K562 (cell line): ENCODE measurements at regions not wholly inside any gene's neighbourhood (a gene's known extent, or its start where the extent isn't known, plus 50 kb on each side); places are given as distances from the start of the nearest gene placed in this dataset.

Experiments
- ATAC-seq: fragments of 200-7000 bp; cut with Tn5 transposase; 3 replicates; pipeline ENCODE4 v1.9.1; 2020; ENCODE audit warnings: moderate library complexity
- BruUV-seq: library from RNA; stranded (reverse); fragments of 400-500 nt; replicated peaks from 2 replicates; lab custom pipeline; 2021; lab: Mats Ljungman, UMichigan
- CTCF ChIA-PET: fragments of 300-600 bp; formaldehyde crosslinking; extraction: SDS; loops from one replicate; lab custom pipeline; 2021; ENCODE audit warnings: low intra/inter-chr PET ratio; lab: Yijun Ruan, JAX
- POLR2A ChIA-PET: fragments of 300-600, 350-650 bp; sonication (Branson Sonifier 250); formaldehyde crosslinking; extraction: SDS; loops from one replicate; lab custom pipeline; 2021; ENCODE audit warnings: antibody characterized with exemption, inconsistent platforms; lab: Yijun Ruan, JAX
- DNase-seq, 4 experiments: peaks; one replicate each; pipeline versions ENCODE4 v3.0.0 to v3.0.0-alpha.2; 2011 to 2018; ENCODE audit warnings: low spot score in 3 of 4, mixed read lengths in 3 of 4; ENCODE audit errors: extremely low read depth in 1 of 4
- FAIRE-seq: peaks from 2 replicates; lab custom pipeline; 2011; peaks lifted over from hg19 to GRCh38; lab: Jason Lieb, UNC
- H2AFZ ChIP-seq: 2 replicates; pipeline ENCODE4 v1.6.0; 2011; ENCODE audit warnings: low read depth, low read length, control low read depth, inconsistent platforms
- H3K27ac ChIP-seq: fragments of 200-600 bp; 3 replicates; pipeline ENCODE4 v1.8.0; 2011; ENCODE audit warnings: low read depth, mild to moderate bottlenecking, control low read depth, inconsistent platforms, low read length, moderate library complexity, mixed read lengths; ENCODE audit errors: extremely low read depth
- H3K27me3 ChIP-seq, 2 experiments: fragments of 300-600 bp in 1 of 2; 2 replicates in 1 of 2; 3 replicates in 1 of 2; pipeline versions ENCODE4 v1.6.0 to v1.8.0; 2011; ENCODE audit warnings: inconsistent platforms in 2 of 2, low read length in 2 of 2, mild to moderate bottlenecking in 1 of 2, mixed read lengths in 1 of 2, moderate library complexity in 1 of 2; ENCODE audit not compliant: control insufficient read depth in 2 of 2, insufficient read depth in 2 of 2
- H3K36me3 ChIP-seq: fragments of 300-600 bp; 3 replicates; pipeline ENCODE4 v1.8.0; 2011; ENCODE audit warnings: mild to moderate bottlenecking, low read length, inconsistent platforms; ENCODE audit not compliant: control insufficient read depth, insufficient read depth
- H3K4me1 ChIP-seq, 2 experiments: fragments of 200-600 bp in 1 of 2; replicated peaks in 1 of 2; 2 replicates in 1 of 2; 3 replicates in 1 of 2; pipeline versions ENCODE4 v1.5.1 to v1.8.0; 2011; ENCODE audit warnings: inconsistent platforms in 2 of 2, low read length in 2 of 2, mild to moderate bottlenecking in 1 of 2, mixed read lengths in 1 of 2, moderate library complexity in 1 of 2; ENCODE audit not compliant: control insufficient read depth in 2 of 2, insufficient read depth in 2 of 2
- H3K4me2 ChIP-seq: 2 replicates; pipeline ENCODE4 v1.6.1; 2011; ENCODE audit warnings: low read length, control low read depth, inconsistent platforms, mixed read lengths; ENCODE audit not compliant: insufficient read depth
- H3K4me3 ChIP-seq: fragments of 200-600 bp; sonication (generic), shearing (Covaris generic); 2 replicates; pipeline ENCODE4 v1.5.1; 2016; ENCODE audit warnings: control low read depth, inconsistent platforms
- H3K79me2 ChIP-seq: fragments of 200-600 bp; 3 replicates; pipeline ENCODE4 v1.8.0; 2011; ENCODE audit warnings: low read length, inconsistent platforms; ENCODE audit not compliant: control insufficient read depth, insufficient read depth
- H3K9ac ChIP-seq, 2 experiments: 2 replicates each; pipeline versions ENCODE4 v1.6.0 to v1.6.1; 2011; ENCODE audit warnings: low read depth in 2 of 2, low read length in 2 of 2, control low read depth in 1 of 2, inconsistent platforms in 1 of 2, mild to moderate bottlenecking in 1 of 2, mixed read lengths in 1 of 2; ENCODE audit not compliant: insufficient read depth in 1 of 2
- H3K9me1 ChIP-seq: one replicate; pipeline ENCODE4 v1.6.0; 2011; ENCODE audit warnings: inconsistent platforms, mild to moderate bottlenecking, low read length, moderate library complexity; ENCODE audit not compliant: control insufficient read depth, insufficient read depth
- H3K9me3 ChIP-seq: replicated peaks from 2 replicates; pipeline ENCODE4 v1.5.1; 2011; ENCODE audit warnings: low read depth, low read length, inconsistent platforms; ENCODE audit not compliant: control insufficient read depth, insufficient read depth
- H4K20me1 ChIP-seq: replicated peaks from 2 replicates; pipeline ENCODE4 v1.6.1; 2011; ENCODE audit warnings: low read length, inconsistent platforms, mixed read lengths; ENCODE audit not compliant: control insufficient read depth, insufficient read depth
- EHMT2 ChIP-seq: fragments of 450-650 bp; IDR thresholded peaks from 2 replicates; pipeline ENCODE4 v1.6.1; 2018; ENCODE audit warnings: antibody characterized with exemption
- ELF1 ChIP-seq: fragments of 200-800 bp; sonication (Bioruptor generic); IDR thresholded peaks from 2 replicates; pipeline ENCODE4 v1.6.1; 2016; ENCODE audit warnings: missing genetic modification characterization, missing compliant biosample characterization
- HMG20A ChIP-seq: fragments of 450-650 bp; formaldehyde crosslinking; conservative IDR thresholded peaks from 2 replicates; pipeline ENCODE4 v1.4.0; 2020; ENCODE audit warnings: mild to moderate bottlenecking, mixed read lengths
- HMG20B ChIP-seq: fragments of 250-450 bp; sonication (Bioruptor Pico); IDR thresholded peaks from 2 replicates; pipeline ENCODE4 v1.5.0; 2021; ENCODE audit warnings: mild to moderate bottlenecking
- KDM2B ChIP-seq: fragments of 250-450 bp; sonication (Bioruptor Pico); IDR thresholded peaks from 2 replicates; pipeline ENCODE4 v1.8.0; 2021; ENCODE audit warnings: mild to moderate bottlenecking, moderate library complexity
- KLF13 ChIP-seq: fragments of 450-650 bp; IDR thresholded peaks from 2 replicates; pipeline ENCODE4 v1.6.1; 2016; ENCODE audit warnings: missing genetic modification characterization, low read depth, mild to moderate bottlenecking, missing compliant biosample characterization, moderate library complexity, borderline replicate concordance
- POU5F1 ChIP-seq: fragments of 150-350 bp; IDR thresholded peaks from 2 replicates; pipeline ENCODE4 v1.6.1; 2014; ENCODE audit warnings: borderline replicate concordance, low read length, low read depth, mild to moderate bottlenecking; ENCODE audit not compliant: partially characterized antibody
- SETDB1 ChIP-seq: IDR thresholded peaks from one replicate; pipeline ENCODE4 v1.6.1; 2012; ENCODE audit warnings: low read length, control low read depth, inconsistent platforms
- TSC22D4 ChIP-seq: fragments of 450-650 bp; IDR thresholded peaks from 2 replicates; pipeline ENCODE4 v1.6.1; 2016; ENCODE audit warnings: missing genetic modification characterization, missing biosample characterization, control low read depth
- ZNF316 ChIP-seq: fragments of 450-650 bp; IDR thresholded peaks from 2 replicates; pipeline ENCODE4 v1.6.1; 2016
- ZNF551 ChIP-seq: fragments of 250-450 bp; sonication (Bioruptor Pico); IDR thresholded peaks from 2 replicates; pipeline ENCODE4 v1.5.0; 2021; ENCODE audit warnings: mild to moderate bottlenecking, moderate library complexity
- WGBS: fragments of 100-300 bp; shearing (Covaris generic); methylation state at CpG from one replicate; pipeline ENCODE4 v1.1.6; 2016; ENCODE audit warnings: low coverage, mixed read lengths; ENCODE audit not compliant: insufficient coverage; ENCODE audit errors: missing lambda C conversion rate; 5-methylcytosine and 5-hydroxymethylcytosine counted together
- in situ Hi-C: fragments of 300-500 bp; cut with MboI; formaldehyde crosslinking; loops from 4 replicates; pipeline ENCODE4 v1.15.0; 2018; ENCODE audit warnings: inconsistent platforms, mixed read lengths
- intact Hi-C: fragments of 100-400 bp; cut with micrococcal nuclease; formaldehyde crosslinking; loops from 2 replicates; pipeline ENCODE4 v1.14.2; 2022
- TF ChIP-seq, protein P1 (sequence below): IDR thresholded peaks from 2 replicates; pipeline ENCODE4 v1.6.1; 2011; ENCODE audit warnings: borderline replicate concordance, low read depth, mild to moderate bottlenecking, moderate library complexity, low read length; ENCODE audit not compliant: insufficient read depth, poor library complexity, severe bottlenecking
- TF ChIP-seq, protein P2 (sequence below): sonication (generic); formaldehyde crosslinking; IDR thresholded peaks from 2 replicates; pipeline ENCODE4 v1.8.0; 2022; ENCODE audit warnings: missing genetic modification reagents, mild to moderate bottlenecking, moderate library complexity, borderline replicate concordance

DNA sequence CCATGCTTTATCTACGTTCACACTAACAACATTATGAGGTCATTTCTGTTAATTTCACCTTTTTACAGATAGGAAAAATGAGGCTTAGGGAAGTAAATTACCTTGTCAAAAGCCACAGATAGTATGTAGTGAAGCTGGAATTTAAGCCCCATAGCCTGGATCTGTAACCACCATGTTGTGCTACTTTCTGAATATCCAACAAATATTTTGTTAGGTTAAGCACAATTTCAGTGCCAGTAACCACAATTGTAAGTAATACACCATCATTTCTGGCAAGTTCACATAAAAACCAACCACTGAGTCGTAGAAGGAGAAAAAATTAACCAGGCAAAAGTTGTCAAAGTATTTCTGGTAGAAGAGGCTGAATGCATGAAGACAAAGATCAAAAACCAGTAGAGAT, 593.1 kb upstream of the CAMK1G start:
- Histone ChIP-seq H3K9ac (no peak overlapping the region), H3K79me2 (no peaks in the 10 kb centered on the region), H4K20me1 (no peaks in the 10 kb centered on the region), H3K4me1 (no peaks in the 10 kb centered on the region), H3K27me3 (no peaks in the 10 kb centered on the region), H3K4me3 (no peak overlapping the region), H3K27ac (no peak overlapping the region), H3K4me2 (no peak overlapping the region), H3K9me1 (no peaks in the 10 kb centered on the region), H2AFZ (no peak overlapping the region), H3K36me3 (no peaks in the 10 kb centered on the region), H3K9me3 (peaks cover 2% of the 10 kb centered on the region; the same call in 1 of the 2 replicates)
- in situ Hi-C loops, result no loop called here
- WGBS, result 3% methylated on average over 2 of the region's 2 CpGs
- ChIA-PET POLR2A (no interaction called here), CTCF (no interaction called here)
- TF ChIP-seq HMG20A (CRISPR knock-in tag) (no peak), KDM2B (CRISPR knock-in tag) (no peak), HMG20B (CRISPR knock-in tag) (no peak), ELF1 (tag) (no peak), ZNF551 (CRISPR knock-in tag) (no peak), KLF13 (tag) (no peak), SETDB1 (no peak), EHMT2 (no peak), TSC22D4 (tag) (no peak), POU5F1 (no peak), ZNF316 (no peak)
- TF ChIP-seq, protein P1, sequence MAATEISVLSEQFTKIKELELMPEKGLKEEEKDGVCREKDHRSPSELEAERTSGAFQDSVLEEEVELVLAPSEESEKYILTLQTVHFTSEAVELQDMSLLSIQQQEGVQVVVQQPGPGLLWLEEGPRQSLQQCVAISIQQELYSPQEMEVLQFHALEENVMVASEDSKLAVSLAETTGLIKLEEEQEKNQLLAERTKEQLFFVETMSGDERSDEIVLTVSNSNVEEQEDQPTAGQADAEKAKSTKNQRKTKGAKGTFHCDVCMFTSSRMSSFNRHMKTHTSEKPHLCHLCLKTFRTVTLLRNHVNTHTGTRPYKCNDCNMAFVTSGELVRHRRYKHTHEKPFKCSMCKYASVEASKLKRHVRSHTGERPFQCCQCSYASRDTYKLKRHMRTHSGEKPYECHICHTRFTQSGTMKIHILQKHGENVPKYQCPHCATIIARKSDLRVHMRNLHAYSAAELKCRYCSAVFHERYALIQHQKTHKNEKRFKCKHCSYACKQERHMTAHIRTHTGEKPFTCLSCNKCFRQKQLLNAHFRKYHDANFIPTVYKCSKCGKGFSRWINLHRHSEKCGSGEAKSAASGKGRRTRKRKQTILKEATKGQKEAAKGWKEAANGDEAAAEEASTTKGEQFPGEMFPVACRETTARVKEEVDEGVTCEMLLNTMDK, result no peak
- TF ChIP-seq, protein P2, sequence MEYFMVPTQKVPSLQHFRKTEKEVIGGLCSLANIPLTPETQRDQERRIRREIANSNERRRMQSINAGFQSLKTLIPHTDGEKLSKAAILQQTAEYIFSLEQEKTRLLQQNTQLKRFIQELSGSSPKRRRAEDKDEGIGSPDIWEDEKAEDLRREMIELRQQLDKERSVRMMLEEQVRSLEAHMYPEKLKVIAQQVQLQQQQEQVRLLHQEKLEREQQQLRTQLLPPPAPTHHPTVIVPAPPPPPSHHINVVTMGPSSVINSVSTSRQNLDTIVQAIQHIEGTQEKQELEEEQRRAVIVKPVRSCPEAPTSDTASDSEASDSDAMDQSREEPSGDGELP (CRISPR knock-in tag), result no peak
- BruUV-seq, result no TSS peak
- intact Hi-C loops, result no loop called here
- FAIRE-seq, result no peak
- DNase-seq, result no peak
- ATAC-seq, result no peak
